Adipocyte (in vitro differentiated cells): ENCODE measurements at regions not wholly inside any gene's neighbourhood (a gene's known extent, or its start where the extent isn't known, plus 50 kb on each side); places are given as distances from the start of the nearest gene placed in this dataset.

Experiments used
- DNase-seq: peaks from one replicate; pipeline ENCODE4 v3.0.0-alpha.2; 2015; ENCODE audit warnings: low read depth
- H3K27me3 ChIP-seq: replicated peaks from 2 replicates; pipeline ENCODE4 v1.7.0; 2013; ENCODE audit warnings: mild to moderate bottlenecking, low read length, moderate library complexity; ENCODE audit not compliant: control insufficient read depth, insufficient read depth
- H3K36me3 ChIP-seq: 2 replicates; pipeline ENCODE4 v1.7.0; 2013; ENCODE audit warnings: low read length, mild to moderate bottlenecking, moderate library complexity; ENCODE audit not compliant: control insufficient read depth, insufficient read depth, severe bottlenecking
- H3K4me1 ChIP-seq: 2 replicates; pipeline ENCODE4 v1.7.0; 2013; ENCODE audit warnings: mild to moderate bottlenecking, low read length, moderate library complexity; ENCODE audit not compliant: control insufficient read depth, insufficient read depth
- H3K4me3 ChIP-seq: 2 replicates; pipeline ENCODE4 v1.7.0; 2013; ENCODE audit warnings: mild to moderate bottlenecking, low read length, moderate library complexity
- H3K9ac ChIP-seq: 2 replicates; pipeline ENCODE4 v1.7.0; 2013; ENCODE audit warnings: mild to moderate bottlenecking, low read length, moderate library complexity
- H3K9me3 ChIP-seq: 2 replicates; pipeline ENCODE4 v1.7.0; 2013; ENCODE audit warnings: mild to moderate bottlenecking, low read length, moderate library complexity; ENCODE audit not compliant: control insufficient read depth

DNA sequence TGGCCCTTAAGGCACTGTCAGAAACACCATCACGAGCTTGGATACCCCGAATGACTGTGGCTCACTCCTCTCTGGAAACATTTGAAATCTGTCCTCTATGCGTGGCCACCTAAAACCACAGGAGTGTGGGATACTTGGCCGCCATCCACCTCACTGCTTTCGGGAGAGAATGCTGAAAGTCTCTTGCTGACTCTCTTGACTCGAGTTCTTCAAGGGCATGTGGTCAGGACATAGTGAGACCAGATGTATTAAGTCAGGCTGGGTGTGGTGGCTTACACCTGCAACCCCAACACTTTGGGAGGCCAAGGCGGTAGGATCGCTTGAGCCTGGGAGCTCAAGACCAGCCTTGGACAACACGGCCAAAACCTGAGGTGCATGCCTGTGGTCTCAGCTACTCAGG is 174.7 kb upstream of the ALG10B start:
- Histone ChIP-seq H3K4me1 (no peaks in the 10 kb centered on the region), H3K4me3 (no peak overlapping the region), H3K27me3 (peaks cover 4% of the 10 kb centered on the region), H3K9me3 (no peaks in the 10 kb centered on the region), H3K9ac (no peak overlapping the region), H3K36me3 (no peaks in the 10 kb centered on the region)
- no peak for DNase-seq

DNA sequence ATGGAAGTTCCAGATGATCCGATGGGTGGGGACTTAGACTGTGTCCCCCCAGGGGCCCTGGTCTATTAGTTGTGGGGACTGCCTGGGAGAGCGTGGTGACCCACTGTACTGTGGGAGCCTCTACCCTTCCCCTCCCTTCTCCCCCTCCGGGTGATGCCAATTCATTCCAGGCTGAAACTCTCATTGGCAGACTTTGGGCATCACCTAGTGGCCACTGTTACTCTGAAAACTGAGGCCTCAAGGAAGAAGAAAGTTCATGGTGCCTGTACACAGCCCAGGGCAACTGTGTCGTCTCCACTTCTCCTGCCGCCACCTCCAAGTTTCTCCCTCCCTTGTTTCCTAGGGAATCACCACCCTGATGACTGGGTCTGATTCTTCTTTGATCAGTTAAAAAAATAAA is 173.6 kb upstream of the ALG10B start:
- Histone ChIP-seq H3K4me3 (no peak overlapping the region), H3K36me3 (no peaks in the 10 kb centered on the region), H3K9me3 (no peaks in the 10 kb centered on the region), H3K27me3 (no peaks in the 10 kb centered on the region), H3K4me1 (no peaks in the 10 kb centered on the region), H3K9ac (no peak overlapping the region)
- no peak for DNase-seq

DNA sequence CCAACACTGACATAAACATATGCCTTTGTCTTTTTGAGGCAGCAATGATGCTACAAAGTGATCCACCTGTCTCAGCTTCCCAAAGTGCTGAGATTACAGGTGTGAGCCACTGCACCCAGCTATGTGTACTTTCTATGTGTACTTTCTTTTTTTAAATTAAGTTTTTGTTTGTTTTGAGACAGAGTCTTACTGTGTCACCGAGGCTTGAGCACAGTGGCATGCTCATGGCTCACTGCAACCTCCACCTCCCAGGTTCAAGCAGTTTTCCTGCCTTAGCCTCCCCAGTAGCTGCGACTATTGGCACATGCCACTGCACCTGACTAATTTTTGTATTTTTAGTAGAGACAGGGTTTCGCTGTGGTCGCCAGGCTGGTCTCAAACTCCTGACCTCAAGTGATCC is 172.5 kb upstream of the ALG10B start:
- Histone ChIP-seq H3K27me3 (no peaks in the 10 kb centered on the region), H3K9ac (no peak overlapping the region), H3K4me3 (no peak overlapping the region), H3K36me3 (no peaks in the 10 kb centered on the region), H3K4me1 (no peaks in the 10 kb centered on the region), H3K9me3 (no peaks in the 10 kb centered on the region)
- DNase-seq = no peak

DNA sequence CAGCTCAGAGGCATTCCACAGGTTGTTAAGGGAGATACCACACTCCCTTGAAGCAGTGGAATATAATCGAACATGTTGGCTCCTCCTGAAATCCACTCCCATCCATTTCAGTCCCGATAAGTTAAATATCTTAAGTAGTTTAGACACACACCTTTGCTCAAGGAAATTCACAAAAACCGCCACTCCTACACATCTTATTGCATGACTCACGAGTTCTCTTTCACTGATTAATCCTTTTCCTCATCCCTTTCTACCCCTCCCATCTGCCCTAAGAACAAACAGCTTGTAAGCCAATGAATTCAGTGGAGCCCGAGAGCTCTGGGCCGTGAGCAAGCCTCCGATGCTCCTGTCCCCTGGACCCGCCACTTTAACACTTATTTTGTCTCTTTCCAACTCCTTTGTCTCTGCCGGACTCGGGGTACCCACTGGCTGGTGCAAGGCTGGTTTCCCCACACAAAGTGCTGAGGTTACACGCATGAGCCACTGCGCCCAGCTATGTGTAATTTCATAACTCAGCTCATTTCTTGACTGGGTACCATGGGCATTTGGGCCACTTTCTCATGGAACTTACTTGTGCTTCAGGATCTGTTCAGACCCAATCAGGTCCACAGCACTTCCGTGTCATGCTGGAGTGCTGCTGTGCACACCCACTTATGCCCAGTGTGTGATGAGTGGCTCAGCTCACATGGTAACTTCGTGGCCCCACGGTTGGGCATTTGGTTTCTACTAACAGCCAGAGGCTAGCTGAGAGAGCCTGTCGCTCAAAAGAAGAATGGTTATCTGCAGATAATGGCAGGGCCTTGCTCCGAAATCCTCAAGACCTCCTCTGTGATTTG is 171.8 kb upstream of the ALG10B start:
- no peaks in the 10 kb centered on the region for H3K27me3 ChIP-seq
- H3K4me1 ChIP-seq = no peaks in the 10 kb centered on the region
- no peaks in the 10 kb centered on the region for H3K9me3 ChIP-seq

DNA sequence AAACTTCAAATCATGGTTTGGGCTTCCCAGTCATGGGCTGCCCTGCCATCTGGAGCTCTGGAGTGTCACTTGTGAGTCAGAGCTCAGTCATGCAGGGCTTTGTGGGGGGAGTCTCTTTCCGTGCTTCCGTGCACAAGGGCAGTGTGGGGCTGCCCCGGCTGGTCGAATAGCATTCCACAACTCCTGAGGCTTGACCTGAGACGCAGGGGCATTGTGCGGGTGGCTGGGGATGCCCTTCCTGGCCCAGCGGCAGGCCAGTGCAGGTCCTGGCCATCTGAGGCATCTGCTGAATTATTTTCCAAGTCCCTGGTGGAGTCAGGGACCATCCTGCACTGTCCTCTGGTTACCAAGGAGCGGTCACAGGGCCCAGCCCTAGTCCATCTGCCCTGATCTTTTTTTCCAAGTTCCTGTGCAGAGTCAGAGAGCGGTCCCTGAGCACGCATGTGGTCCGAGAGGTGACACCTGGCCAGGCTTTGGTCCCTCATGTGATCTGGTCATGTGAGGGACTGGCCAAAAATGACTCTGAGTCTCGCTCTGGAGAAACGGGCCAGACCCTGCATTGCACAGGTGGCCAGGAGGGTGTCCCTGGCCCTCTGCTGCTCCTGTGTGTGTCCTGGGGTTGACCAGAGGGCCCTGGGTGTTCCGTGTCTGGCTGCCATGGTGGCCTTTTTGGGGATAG is 167.0 kb upstream of the ALG10B start:
- H3K9me3 ChIP-seq = no peaks in the 10 kb centered on the region
- no peaks in the 10 kb centered on the region for H3K27me3 ChIP-seq
- no peak overlapping the region for H3K9ac ChIP-seq
- DNase-seq = no peak
- H3K4me1 ChIP-seq = no peaks in the 10 kb centered on the region
- no peak overlapping the region for H3K4me3 ChIP-seq
- no peaks in the 10 kb centered on the region for H3K36me3 ChIP-seq

More for the DNA sequence above, 171.8 kb upstream of the ALG10B start:
- no peak overlapping the region for H3K9ac ChIP-seq
- H3K4me3 ChIP-seq = no peak overlapping the region
- DNase-seq = no peak
- H3K36me3 ChIP-seq = no peaks in the 10 kb centered on the region

DNA sequence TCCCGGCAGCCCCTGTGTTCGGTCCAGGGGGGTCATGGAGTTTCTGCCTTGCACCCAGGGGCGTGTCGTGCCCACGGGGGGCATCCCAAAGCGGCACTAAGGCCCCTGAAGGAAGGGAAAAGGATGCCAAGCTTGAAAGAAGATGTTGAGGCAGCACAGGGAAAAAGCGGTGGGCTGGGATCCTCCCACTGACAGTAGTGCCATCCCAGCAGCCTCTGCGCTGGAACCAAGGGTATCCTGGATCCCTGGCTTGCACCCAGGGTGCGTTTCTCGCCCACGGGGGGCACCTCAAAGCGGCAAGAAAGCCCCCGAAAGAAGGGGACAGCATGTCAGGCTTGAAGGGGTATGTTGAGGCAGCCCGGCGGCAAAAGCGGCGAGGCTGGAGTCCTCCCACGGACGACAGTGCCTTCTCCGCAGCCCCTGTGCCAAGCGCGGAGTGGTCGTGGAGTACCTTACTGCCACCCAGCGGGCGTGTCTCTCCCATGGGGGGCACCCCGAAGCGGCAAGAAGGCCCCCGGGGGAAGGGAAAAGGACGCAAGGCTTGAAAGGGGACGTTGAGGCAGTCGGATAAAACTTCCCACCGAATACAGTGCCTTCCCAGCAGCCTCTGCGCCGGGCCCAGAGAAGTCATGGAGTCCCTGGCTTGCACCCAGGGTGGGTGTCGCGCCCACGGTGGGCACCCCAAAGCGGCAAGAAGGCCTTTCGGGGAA is 164.4 kb upstream of the ALG10B start:
- Histone ChIP-seq H3K4me1 (no peaks in the 10 kb centered on the region), H3K4me3 (no peak overlapping the region), H3K36me3 (no peaks in the 10 kb centered on the region), H3K27me3 (no peaks in the 10 kb centered on the region), H3K9ac (no peak overlapping the region), H3K9me3 (no peaks in the 10 kb centered on the region)
- no peak for DNase-seq

DNA sequence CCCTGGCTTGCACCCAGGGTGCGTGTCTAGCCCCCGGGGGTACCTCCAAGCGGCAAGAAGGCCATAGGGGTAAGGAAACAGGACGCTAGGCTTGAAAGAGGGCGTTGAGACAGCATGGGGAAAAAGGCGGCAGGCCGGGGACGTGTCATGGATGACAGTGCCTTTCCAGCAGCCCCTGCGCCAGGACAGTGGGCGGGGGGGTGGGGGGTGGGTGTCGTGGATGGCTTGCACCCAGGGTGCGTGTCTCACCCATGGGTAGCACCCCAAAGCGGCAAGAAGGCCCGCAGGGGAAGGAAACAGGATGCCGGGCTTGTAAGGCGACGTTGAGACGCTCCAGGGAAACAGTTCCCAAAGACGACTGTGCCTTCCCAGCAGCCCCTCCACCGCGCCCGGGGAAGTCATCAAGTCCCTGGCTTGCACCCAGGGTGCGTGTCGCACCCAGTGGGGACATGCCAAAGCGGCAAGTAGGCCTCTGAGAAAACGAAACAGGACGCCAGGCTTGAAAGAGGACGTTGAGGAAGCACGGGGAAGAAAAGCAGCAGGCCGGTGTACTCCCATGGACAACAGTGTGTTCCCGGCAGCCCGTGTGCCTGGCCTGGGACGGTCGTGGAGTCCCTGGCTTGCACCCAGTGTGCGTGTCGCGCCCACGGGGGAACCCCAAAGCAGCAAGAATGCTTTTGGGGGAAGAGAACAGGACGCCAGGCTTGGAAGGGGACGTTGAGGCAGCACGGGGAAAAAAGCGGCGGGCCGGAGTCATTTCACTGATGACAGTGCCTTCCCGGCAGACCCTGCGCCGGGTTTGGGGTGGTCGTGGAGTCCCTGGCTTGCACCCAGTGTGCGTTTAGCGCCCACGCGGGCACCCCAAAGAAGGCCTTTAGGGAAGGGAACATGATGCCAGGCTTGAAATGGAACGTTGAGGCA is 163.5 kb upstream of the ALG10B start:
- H3K9ac ChIP-seq = no peak overlapping the region
- no peaks in the 10 kb centered on the region for H3K4me1 ChIP-seq
- no peak overlapping the region for H3K4me3 ChIP-seq
- no peak for DNase-seq
- H3K36me3 ChIP-seq = no peaks in the 10 kb centered on the region
- H3K9me3 ChIP-seq = no peaks in the 10 kb centered on the region
- no peaks in the 10 kb centered on the region for H3K27me3 ChIP-seq

DNA sequence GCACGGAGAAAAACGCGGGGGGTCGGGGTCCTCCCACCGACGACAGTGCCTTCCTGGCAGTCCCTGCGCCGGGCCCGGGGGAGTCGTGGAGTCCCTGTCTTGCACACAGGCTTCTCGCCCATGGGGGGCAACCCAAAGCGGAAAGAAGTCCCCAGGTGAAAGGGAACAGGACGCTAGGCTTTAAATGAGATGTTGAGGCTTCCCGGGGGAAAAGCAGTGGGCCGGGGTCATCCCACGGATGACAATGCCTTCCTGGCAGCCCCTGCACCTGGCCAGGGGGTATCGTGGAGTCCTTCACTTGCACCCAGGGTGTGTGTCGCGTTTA is 162.9 kb upstream of the ALG10B start:
- DNase-seq = no peak
- Histone ChIP-seq H3K27me3 (no peaks in the 10 kb centered on the region), H3K9ac (no peak overlapping the region), H3K9me3 (no peaks in the 10 kb centered on the region), H3K4me3 (no peak overlapping the region), H3K36me3 (no peaks in the 10 kb centered on the region), H3K4me1 (no peaks in the 10 kb centered on the region)

DNA sequence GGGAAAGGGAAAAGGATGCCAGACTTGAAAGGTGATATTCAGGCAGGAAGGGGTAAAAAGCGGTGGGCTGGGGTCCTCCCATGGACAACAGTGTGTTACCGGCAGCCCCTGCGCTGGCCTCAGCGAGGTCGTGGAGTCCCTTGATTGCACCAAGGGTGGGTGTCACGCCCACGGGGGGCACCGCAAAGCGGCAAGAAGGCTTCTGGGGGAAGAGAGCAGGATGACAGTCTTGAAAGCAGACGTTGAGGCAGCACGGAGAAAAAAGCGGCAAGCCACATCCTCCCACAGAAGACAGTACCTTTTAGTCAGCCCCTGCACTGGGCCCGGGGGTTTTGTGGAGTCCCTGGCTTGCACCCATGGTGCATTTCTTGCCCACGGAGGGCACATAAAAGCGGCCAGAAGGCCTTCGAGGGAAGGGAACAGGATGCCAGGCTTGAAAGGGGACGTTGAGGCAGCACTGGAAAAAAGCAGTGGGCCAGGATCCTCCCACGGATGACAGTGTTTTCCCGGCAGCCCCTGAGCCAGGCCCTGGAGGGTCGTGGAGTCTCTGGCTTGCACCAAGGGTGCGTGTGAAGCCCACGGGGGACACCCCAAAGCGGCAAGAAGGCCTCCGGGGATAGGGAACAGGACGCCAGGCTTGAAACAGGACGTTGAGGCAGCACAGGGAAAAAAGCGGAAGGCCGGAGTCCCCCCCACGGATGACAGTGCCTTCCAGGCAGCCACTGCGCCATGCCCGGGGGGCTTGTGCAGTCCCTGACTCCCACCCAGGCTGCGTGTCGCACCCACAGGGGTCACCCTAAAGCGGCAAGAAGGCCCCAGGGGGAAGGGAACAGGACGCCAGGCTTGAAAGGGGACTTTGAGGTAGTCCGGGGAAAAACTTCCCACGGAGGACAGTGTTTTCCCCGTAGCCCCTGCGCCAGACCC is 162.2 kb upstream of the ALG10B start:
- H3K4me3 ChIP-seq = no peak overlapping the region

DNA sequence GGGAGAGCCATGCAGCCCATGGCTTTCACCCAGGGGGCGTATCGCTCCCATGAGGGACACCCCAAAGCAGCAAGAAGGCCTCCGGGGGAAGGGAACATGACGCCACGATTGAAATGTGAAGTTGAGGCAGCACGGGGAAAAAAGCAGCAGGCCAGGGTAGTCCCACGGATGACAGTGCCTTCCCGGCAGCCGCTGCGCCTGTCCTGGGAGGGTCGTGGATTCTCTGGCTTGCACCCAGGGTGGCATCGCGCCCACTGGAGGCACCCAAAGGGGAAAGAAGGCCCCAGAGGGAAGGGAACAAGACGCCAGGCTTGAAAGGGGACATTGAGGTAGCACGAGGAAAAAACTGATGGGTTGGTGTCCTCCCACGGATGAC is 161.6 kb upstream of the ALG10B start:
- no peaks in the 10 kb centered on the region for H3K9me3 ChIP-seq
- H3K9ac ChIP-seq = no peak overlapping the region
- no peaks in the 10 kb centered on the region for H3K27me3 ChIP-seq
- H3K4me1 ChIP-seq = no peaks in the 10 kb centered on the region
- H3K36me3 ChIP-seq = no peaks in the 10 kb centered on the region
- no peak for DNase-seq
- H3K4me3 ChIP-seq = no peak overlapping the region

More for the DNA sequence above, 162.2 kb upstream of the ALG10B start:
- no peak for DNase-seq
- Histone ChIP-seq H3K4me1 (no peaks in the 10 kb centered on the region), H3K36me3 (no peaks in the 10 kb centered on the region), H3K9me3 (no peaks in the 10 kb centered on the region), H3K9ac (no peak overlapping the region), H3K27me3 (no peaks in the 10 kb centered on the region)
